COLO668 (cell line): ENCODE measurements at regions not wholly inside any gene's neighbourhood (a gene's known extent, or its start where the extent isn't known, plus 50 kb on each side); places are given as distances from the start of the nearest gene placed in this dataset.
A peak's percentile ranks its signal among the peaks of the same experiment; 100 is the strongest.

Experiments used
- DNase-seq: peaks from one replicate; lab custom pipeline; 2025; ENCODE audit not compliant: unreplicated experiment; lab: John Stamatoyannopoulos, UW

GRCh38 chr2:79359419-79359818, 153.4 kb upstream of the CTNNA2 start:
- DNase-seq: no peak

- no peak for DNase-seq
These were observed 157.3 kb upstream of the CTNNA2 start for GRCh38 chr2:79355569-79355968.

GRCh38 chr2:79327460-79327859, 167.9 kb upstream of the REG3A start:
- no peak for DNase-seq

- no peak for DNase-seq
These were observed 161.3 kb upstream of the REG3A start for GRCh38 chr2:79320871-79321270.

- DNase-seq: no peak
These were observed 135.4 kb upstream of the REG3A start for GRCh38 chr2:79294994-79295393.

GRCh38 chr2:79292958-79293315, 133.4 kb upstream of the REG3A start:
- DNase-seq: no peak

- DNase-seq: no peak
These were observed 132.8 kb upstream of the REG3A start for GRCh38 chr2:79292239-79292957.

GRCh38 chr2:79275863-79276262, 116.3 kb upstream of the REG3A start:
- DNase-seq: no peak

- no peak for DNase-seq
These were observed 115.6 kb upstream of the REG3A start for GRCh38 chr2:79275197-79275596.

GRCh38 chr2:79272616-79273015, 113.1 kb upstream of the REG3A start:
- DNase-seq: no peak

- DNase-seq: no peak
These were observed 111.9 kb upstream of the REG3A start for GRCh38 chr2:79271456-79271855.

GRCh38 chr2:79260848-79261247, 101.3 kb upstream of the REG3A start:
- DNase-seq: no peak

GRCh38 chr2:79259959-79260358, 100.4 kb upstream of the REG3A start:
- no peak for DNase-seq

GRCh38 chr2:79259296-79259695, 99.7 kb upstream of the REG3A start:
- DNase-seq: no peak

- DNase-seq: no peak
These were observed 93.8 kb upstream of the REG3A start for GRCh38 chr2:79253243-79253774.

- no peak for DNase-seq
These were observed 91.1 kb upstream of the REG3A start for GRCh38 chr2:79250656-79251055.

GRCh38 chr2:79248776-79249175, 89.2 kb upstream of the REG3A start:
- DNase-seq: no peak

GRCh38 chr2:79235135-79235534, 75.6 kb upstream of the REG3A start:
- no peak for DNase-seq

- no peak for DNase-seq
These were observed 64.0 kb upstream of the REG3A start for GRCh38 chr2:79223539-79223938.

- DNase-seq: peak; percentile 29
These were observed 59.9 kb upstream of the REG3A start for GRCh38 chr2:79219383-79219988.

GRCh38 chr2:79210274-79210917, 50.8 kb upstream of the REG3A start:
- DNase-seq: no peak
